HEK293 (cell line): ENCODE measurements at regions not wholly inside any gene's neighbourhood (a gene's known extent, or its start where the extent isn't known, plus 50 kb on each side); places are given as distances from the start of the nearest gene placed in this dataset.

Experiments used
- CTCF ChIA-PET: fragments of 350-600 bp; formaldehyde crosslinking; extraction: SDS; loops from one replicate; lab custom pipeline; 2021; ENCODE audit warnings: antibody characterized with exemption; lab: Yijun Ruan, JAX
- POLR2A ChIA-PET: fragments of 300-600 bp; formaldehyde crosslinking; extraction: SDS; loops from one replicate; lab custom pipeline; 2020; ENCODE audit warnings: antibody characterized with exemption, inconsistent platforms; lab: Yijun Ruan, JAX
- H3K27ac ChIP-seq: fragments of 200-500 bp; sonication (Bioruptor generic); 2 replicates; pipeline ENCODE4 v1.5.1; 2014; ENCODE audit warnings: low read depth, low read length, control low read depth, inconsistent platforms; ENCODE audit errors: extremely low read depth
- H3K36me3 ChIP-seq, 2 experiments: fragments of 200-500 bp in 1 of 2; sonication (Bioruptor generic) in 1 of 2; 1 replicate in 1 of 2; 2 replicates in 1 of 2; pipeline ENCODE4 v1.5.1; 2014 to 2017; ENCODE audit warnings: inconsistent platforms in 2 of 2, low read length in 2 of 2; ENCODE audit not compliant: control insufficient read depth in 2 of 2, insufficient read depth in 1 of 2
- H3K4me1 ChIP-seq: fragments of 200-500 bp; sonication (Bioruptor generic); 2 replicates; pipeline ENCODE4 v1.5.1; 2014; ENCODE audit warnings: mild to moderate bottlenecking, low read length, inconsistent platforms; ENCODE audit not compliant: control insufficient read depth, insufficient read depth
- H3K4me3 ChIP-seq: 2 replicates; pipeline ENCODE4 v1.5.1; 2011; ENCODE audit warnings: low read depth, mild to moderate bottlenecking, control low read depth, low read length, moderate library complexity
- H3K9me3 ChIP-seq: fragments of 200-500 bp; sonication (Bioruptor generic); 2 replicates; pipeline ENCODE4 v1.5.1; 2014; ENCODE audit warnings: low read depth, low read length, inconsistent platforms; ENCODE audit not compliant: control insufficient read depth, insufficient read depth
- GLIS2 ChIP-seq: fragments of 450-650 bp; formaldehyde crosslinking; IDR thresholded peaks from 2 replicates; pipeline ENCODE4 v1.5.1; 2016; ENCODE audit warnings: missing biosample characterization, missing genetic modification characterization
- IKZF3 ChIP-seq: fragments of 450-650 bp; IDR thresholded peaks from 2 replicates; pipeline ENCODE4 v1.5.0; 2018; ENCODE audit warnings: missing biosample characterization, mild to moderate bottlenecking, missing genetic modification characterization, moderate library complexity
- WT1 ChIP-seq: fragments of 450-650 bp; formaldehyde crosslinking; IDR thresholded peaks from 2 replicates; pipeline ENCODE4 v1.5.1; 2016; ENCODE audit warnings: missing biosample characterization, missing genetic modification characterization
- ZBTB20 ChIP-seq: fragments of 450-650 bp; formaldehyde crosslinking; IDR thresholded peaks from 2 replicates; pipeline ENCODE4 v1.5.1; 2016; ENCODE audit warnings: missing biosample characterization, missing genetic modification characterization
- ZBTB8A ChIP-seq: fragments of 450-650 bp; formaldehyde crosslinking; IDR thresholded peaks from 2 replicates; pipeline ENCODE4 v1.5.1; 2016; ENCODE audit warnings: missing biosample characterization, missing genetic modification characterization
- ZNF174 ChIP-seq: fragments of 450-650 bp; formaldehyde crosslinking; IDR thresholded peaks from 2 replicates; pipeline ENCODE4 v1.5.0; 2017; ENCODE audit warnings: missing biosample characterization, mild to moderate bottlenecking, missing genetic modification characterization
- ZNF311 ChIP-seq: fragments of 450-650 bp; formaldehyde crosslinking; IDR thresholded peaks from 2 replicates; pipeline ENCODE4 v1.5.1; 2017; ENCODE audit warnings: missing biosample characterization, missing genetic modification characterization, borderline replicate concordance
- ZNF341 ChIP-seq: fragments of 450-650 bp; formaldehyde crosslinking; IDR thresholded peaks from 2 replicates; pipeline ENCODE4; 2016; ENCODE audit warnings: low read depth, missing biosample characterization, missing genetic modification characterization
- ZNF433 ChIP-seq: fragments of 450-650 bp; formaldehyde crosslinking; IDR thresholded peaks from 2 replicates; pipeline ENCODE4 v1.5.1; 2016; ENCODE audit warnings: missing biosample characterization, missing genetic modification characterization, low read depth
- ZNF48 ChIP-seq: fragments of 450-650 bp; formaldehyde crosslinking; IDR thresholded peaks from 2 replicates; pipeline ENCODE4 v1.5.1; 2016; ENCODE audit warnings: missing biosample characterization, missing genetic modification characterization
- ZNF518A ChIP-seq: fragments of 450-650 bp; formaldehyde crosslinking; conservative IDR thresholded peaks from 2 replicates; pipeline ENCODE4 v1.5.1; 2016; ENCODE audit warnings: low read depth, missing biosample characterization, missing genetic modification characterization
- ZNF544 ChIP-seq: fragments of 450-650 bp; formaldehyde crosslinking; IDR thresholded peaks from 2 replicates; pipeline ENCODE4 v1.5.0; 2017; ENCODE audit warnings: missing biosample characterization, missing genetic modification characterization
- ZNF571 ChIP-seq: fragments of 450-650 bp; formaldehyde crosslinking; IDR thresholded peaks from 2 replicates; pipeline ENCODE4 v1.5.0; 2017; ENCODE audit warnings: missing biosample characterization, missing genetic modification characterization
- ZNF585B ChIP-seq: fragments of 450-650 bp; formaldehyde crosslinking; IDR thresholded peaks from 2 replicates; pipeline ENCODE4 v1.5.1; 2016; ENCODE audit warnings: missing biosample characterization, missing genetic modification characterization
- ZNF600 ChIP-seq: fragments of 450-650 bp; formaldehyde crosslinking; IDR thresholded peaks from 2 replicates; pipeline ENCODE4 v1.5.1; 2016; ENCODE audit warnings: missing biosample characterization, missing genetic modification characterization
- ZNF692 ChIP-seq: fragments of 450-650 bp; formaldehyde crosslinking; IDR thresholded peaks from 2 replicates; pipeline ENCODE4 v1.5.1; 2016; ENCODE audit warnings: missing biosample characterization, missing genetic modification characterization
- ZNF830 ChIP-seq: fragments of 450-650 bp; IDR thresholded peaks from 2 replicates; pipeline ENCODE4 v1.5.0; 2018; ENCODE audit warnings: missing biosample characterization, missing genetic modification characterization, low read depth, mild to moderate bottlenecking, moderate library complexity
- TF ChIP-seq, protein P1 (sequence below): fragments of 450-650 bp; formaldehyde crosslinking; IDR thresholded peaks from 2 replicates; pipeline ENCODE4 v1.5.1; 2016; ENCODE audit warnings: missing biosample characterization, missing genetic modification characterization, low read depth
- TF ChIP-seq, protein P2 (sequence below): fragments of 450-650 bp; formaldehyde crosslinking; IDR thresholded peaks from 2 replicates; pipeline ENCODE4 v1.5.1; 2016; ENCODE audit warnings: missing biosample characterization, missing genetic modification characterization, low read depth
- TF ChIP-seq, protein P3 (sequence below): fragments of 450-650 bp; formaldehyde crosslinking; IDR thresholded peaks from 2 replicates; pipeline ENCODE4 v1.5.1; 2016; ENCODE audit warnings: missing biosample characterization, missing genetic modification characterization

DNA sequence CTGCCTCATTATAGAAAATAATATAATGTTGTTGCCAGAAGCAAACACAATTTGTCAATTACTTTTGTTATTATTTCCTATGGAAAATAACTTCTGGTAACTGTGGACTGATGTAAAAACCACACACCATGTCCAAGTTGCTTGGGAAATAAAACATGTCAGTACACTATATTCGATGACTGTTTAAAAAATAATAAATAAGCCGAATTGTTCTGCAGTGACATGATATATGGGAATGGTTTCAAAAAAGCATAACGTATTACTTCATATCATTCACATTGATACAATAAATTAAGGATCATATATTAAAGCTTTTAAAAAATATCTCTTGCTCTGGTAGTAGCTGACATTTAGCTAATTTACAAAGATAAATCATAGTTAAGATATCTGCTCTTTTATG is 2062.1 kb downstream of the PCDH9 start:
- Histone ChIP-seq H3K4me3 (no peak overlapping the region), H3K9me3 (no peaks in the 10 kb centered on the region), H3K4me1 (no peaks in the 10 kb centered on the region), H3K27ac (no peak overlapping the region), H3K36me3 (no peaks in the 10 kb centered on the region)
- ChIA-PET CTCF (interaction anchor here (0.6 kb wide), 1 partner anchor 13 kb away, joined by 3 read pairs; no protein-coding TSS in a partner anchor), POLR2A (no interaction called here)
- TF ChIP-seq, protein P1, sequence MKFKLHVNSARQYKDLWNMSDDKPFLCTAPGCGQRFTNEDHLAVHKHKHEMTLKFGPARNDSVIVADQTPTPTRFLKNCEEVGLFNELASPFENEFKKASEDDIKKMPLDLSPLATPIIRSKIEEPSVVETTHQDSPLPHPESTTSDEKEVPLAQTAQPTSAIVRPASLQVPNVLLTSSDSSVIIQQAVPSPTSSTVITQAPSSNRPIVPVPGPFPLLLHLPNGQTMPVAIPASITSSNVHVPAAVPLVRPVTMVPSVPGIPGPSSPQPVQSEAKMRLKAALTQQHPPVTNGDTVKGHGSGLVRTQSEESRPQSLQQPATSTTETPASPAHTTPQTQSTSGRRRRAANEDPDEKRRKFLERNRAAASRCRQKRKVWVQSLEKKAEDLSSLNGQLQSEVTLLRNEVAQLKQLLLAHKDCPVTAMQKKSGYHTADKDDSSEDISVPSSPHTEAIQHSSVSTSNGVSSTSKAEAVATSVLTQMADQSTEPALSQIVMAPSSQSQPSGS (tag by site-specific recombination), result no peak
- TF ChIP-seq ZNF585B (tag by site-specific recombination), result no peak
- no peak for TF ChIP-seq IKZF3 (tag by site-specific recombination)
- TF ChIP-seq GLIS2 (tag by site-specific recombination), result no peak
- TF ChIP-seq ZBTB20 (tag by site-specific recombination), result no peak
- TF ChIP-seq, protein P2, sequence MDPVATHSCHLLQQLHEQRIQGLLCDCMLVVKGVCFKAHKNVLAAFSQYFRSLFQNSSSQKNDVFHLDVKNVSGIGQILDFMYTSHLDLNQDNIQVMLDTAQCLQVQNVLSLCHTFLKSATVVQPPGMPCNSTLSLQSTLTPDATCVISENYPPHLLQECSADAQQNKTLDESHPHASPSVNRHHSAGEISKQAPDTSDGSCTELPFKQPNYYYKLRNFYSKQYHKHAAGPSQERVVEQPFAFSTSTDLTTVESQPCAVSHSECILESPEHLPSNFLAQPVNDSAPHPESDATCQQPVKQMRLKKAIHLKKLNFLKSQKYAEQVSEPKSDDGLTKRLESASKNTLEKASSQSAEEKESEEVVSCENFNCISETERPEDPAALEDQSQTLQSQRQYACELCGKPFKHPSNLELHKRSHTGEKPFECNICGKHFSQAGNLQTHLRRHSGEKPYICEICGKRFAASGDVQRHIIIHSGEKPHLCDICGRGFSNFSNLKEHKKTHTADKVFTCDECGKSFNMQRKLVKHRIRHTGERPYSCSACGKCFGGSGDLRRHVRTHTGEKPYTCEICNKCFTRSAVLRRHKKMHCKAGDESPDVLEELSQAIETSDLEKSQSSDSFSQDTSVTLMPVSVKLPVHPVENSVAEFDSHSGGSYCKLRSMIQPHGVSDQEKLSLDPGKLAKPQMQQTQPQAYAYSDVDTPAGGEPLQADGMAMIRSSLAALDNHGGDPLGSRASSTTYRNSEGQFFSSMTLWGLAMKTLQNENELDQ (tag by site-specific recombination), result no peak
- TF ChIP-seq ZNF692 (tag by site-specific recombination), result no peak
- no peak for TF ChIP-seq ZBTB8A (tag by site-specific recombination)
- TF ChIP-seq ZNF48, result no peak
- no peak for TF ChIP-seq ZNF571 (tag by site-specific recombination)
- no peak for TF ChIP-seq ZNF341 (tag by site-specific recombination)
- TF ChIP-seq ZNF174 (tag by site-specific recombination), result no peak

- ChIA-PET CTCF (no interaction called here), POLR2A (no interaction called here)
- Histone ChIP-seq H3K4me1 (no peaks in the 10 kb centered on the region), H3K27ac (no peak overlapping the region), H3K9me3 (no peaks in the 10 kb centered on the region), H3K4me3 (no peak overlapping the region), H3K36me3 (no peaks in the 10 kb centered on the region)
- TF ChIP-seq ZBTB20 (tag by site-specific recombination), result no peak
- TF ChIP-seq ZNF600 (tag by site-specific recombination), result no peak
- no peak for TF ChIP-seq ZNF830 (tag by site-specific recombination)
- TF ChIP-seq, protein P3, sequence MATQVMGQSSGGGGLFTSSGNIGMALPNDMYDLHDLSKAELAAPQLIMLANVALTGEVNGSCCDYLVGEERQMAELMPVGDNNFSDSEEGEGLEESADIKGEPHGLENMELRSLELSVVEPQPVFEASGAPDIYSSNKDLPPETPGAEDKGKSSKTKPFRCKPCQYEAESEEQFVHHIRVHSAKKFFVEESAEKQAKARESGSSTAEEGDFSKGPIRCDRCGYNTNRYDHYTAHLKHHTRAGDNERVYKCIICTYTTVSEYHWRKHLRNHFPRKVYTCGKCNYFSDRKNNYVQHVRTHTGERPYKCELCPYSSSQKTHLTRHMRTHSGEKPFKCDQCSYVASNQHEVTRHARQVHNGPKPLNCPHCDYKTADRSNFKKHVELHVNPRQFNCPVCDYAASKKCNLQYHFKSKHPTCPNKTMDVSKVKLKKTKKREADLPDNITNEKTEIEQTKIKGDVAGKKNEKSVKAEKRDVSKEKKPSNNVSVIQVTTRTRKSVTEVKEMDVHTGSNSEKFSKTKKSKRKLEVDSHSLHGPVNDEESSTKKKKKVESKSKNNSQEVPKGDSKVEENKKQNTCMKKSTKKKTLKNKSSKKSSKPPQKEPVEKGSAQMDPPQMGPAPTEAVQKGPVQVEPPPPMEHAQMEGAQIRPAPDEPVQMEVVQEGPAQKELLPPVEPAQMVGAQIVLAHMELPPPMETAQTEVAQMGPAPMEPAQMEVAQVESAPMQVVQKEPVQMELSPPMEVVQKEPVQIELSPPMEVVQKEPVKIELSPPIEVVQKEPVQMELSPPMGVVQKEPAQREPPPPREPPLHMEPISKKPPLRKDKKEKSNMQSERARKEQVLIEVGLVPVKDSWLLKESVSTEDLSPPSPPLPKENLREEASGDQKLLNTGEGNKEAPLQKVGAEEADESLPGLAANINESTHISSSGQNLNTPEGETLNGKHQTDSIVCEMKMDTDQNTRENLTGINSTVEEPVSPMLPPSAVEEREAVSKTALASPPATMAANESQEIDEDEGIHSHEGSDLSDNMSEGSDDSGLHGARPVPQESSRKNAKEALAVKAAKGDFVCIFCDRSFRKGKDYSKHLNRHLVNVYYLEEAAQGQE (tag by site-specific recombination), result no peak
- TF ChIP-seq ZNF433 (tag by site-specific recombination), result no peak
- TF ChIP-seq WT1 (tag by site-specific recombination), result no peak
- TF ChIP-seq ZNF544, result no peak
- no peak for TF ChIP-seq ZNF518A (tag by site-specific recombination)
- TF ChIP-seq ZNF311, result no peak
These were observed 2063.5 kb downstream of the PCDH9 start for GRCh38 chr13:65166675-65167074.
